HepG2 (cell line): ENCODE measurements at regions not wholly inside any gene's neighbourhood (a gene's known extent, or its start where the extent isn't known, plus 50 kb on each side); places are given as distances from the start of the nearest gene placed in this dataset.

Experiments
- ATAC-seq: fragments of 200-7000 bp; cut with Tn5 transposase; 3 replicates; pipeline ENCODE4 v1.9.1; 2020; ENCODE audit warnings: mild to moderate bottlenecking, moderate library complexity
- BruUV-seq: library from RNA; stranded (reverse); fragments of 400-500 nt; replicated peaks from 2 replicates; lab custom pipeline; 2021; lab: Mats Ljungman, UMichigan
- CTCF ChIA-PET: fragments of 300-600 bp; formaldehyde crosslinking; extraction: SDS; loops from one replicate; lab custom pipeline; 2021; ENCODE audit warnings: low total read pairs, inconsistent platforms, low intra/inter-chr PET ratio; lab: Yijun Ruan, JAX
- POLR2A ChIA-PET: fragments of 350-600 bp; sonication (Branson Sonifier 250); formaldehyde crosslinking; loops from one replicate; lab custom pipeline; 2020; ENCODE audit warnings: antibody characterized with exemption, inconsistent platforms; lab: Yijun Ruan, JAX
- DNase-seq: peaks from one replicate; pipeline ENCODE4 v3.0.0-alpha.2; 2015; ENCODE audit warnings: low spot score
- FAIRE-seq: peaks from 3 replicates; lab custom pipeline; 2011; peaks lifted over from hg19 to GRCh38; lab: Jason Lieb, UNC
- H2AFZ ChIP-seq: one replicate; pipeline ENCODE4 v1.6.1; 2011; ENCODE audit warnings: low read length, inconsistent platforms
- H3K27ac ChIP-seq: fragments of 300-600 bp; 3 replicates; pipeline ENCODE4 v1.8.0; 2011; ENCODE audit warnings: mixed run types, mild to moderate bottlenecking, mixed read lengths, low read length, inconsistent platforms; ENCODE audit not compliant: insufficient read depth; ENCODE audit errors: extremely low read length
- H3K27me3 ChIP-seq, 2 experiments: fragments of 200-600 bp in 1 of 2; 2 replicates in 1 of 2; 3 replicates in 1 of 2; pipeline versions ENCODE4 v1.6.0 to v1.8.0; 2011; ENCODE audit warnings: low read length in 2 of 2, mild to moderate bottlenecking in 2 of 2, moderate library complexity in 2 of 2, inconsistent platforms in 1 of 2; ENCODE audit not compliant: insufficient read depth in 2 of 2, control insufficient read depth in 1 of 2
- H3K36me3 ChIP-seq, 2 experiments: fragments of 200-600 bp in 1 of 2; replicated peaks in 1 of 2; 2 replicates in 1 of 2; 3 replicates in 1 of 2; pipeline versions ENCODE4 v1.5.1 to v1.8.0; 2011; ENCODE audit warnings: low read length in 2 of 2, inconsistent platforms in 1 of 2; ENCODE audit not compliant: insufficient read depth in 2 of 2, control insufficient read depth in 1 of 2
- H3K4me1 ChIP-seq: 2 replicates; pipeline ENCODE4 v1.5.1; 2012; ENCODE audit warnings: low read length, inconsistent platforms; ENCODE audit not compliant: insufficient read depth
- H3K4me2 ChIP-seq: 2 replicates; pipeline ENCODE4 v1.6.0; 2011; ENCODE audit warnings: low read depth, low read length, inconsistent platforms
- H3K4me3 ChIP-seq, 3 experiments: fragments of 200-600 bp in 1 of 3; sonication (generic), shearing (Covaris generic) in 1 of 3; replicated peaks in 1 of 3; 2 replicates each; pipeline ENCODE4 v1.5.1; 2011 to 2016; ENCODE audit warnings: low read length in 3 of 3, inconsistent platforms in 2 of 3, low read depth in 2 of 3, mild to moderate bottlenecking in 2 of 3, control low read depth in 1 of 3, mixed read lengths in 1 of 3; ENCODE audit not compliant: insufficient read depth in 1 of 3
- H3K79me2 ChIP-seq: one replicate; pipeline ENCODE4 v1.6.1; 2011; ENCODE audit warnings: low read length, inconsistent platforms; ENCODE audit not compliant: insufficient read depth
- H3K9ac ChIP-seq: 2 replicates; pipeline ENCODE4 v1.6.0; 2011; ENCODE audit warnings: mild to moderate bottlenecking, low read depth, low read length, inconsistent platforms; ENCODE audit not compliant: insufficient read depth
- H3K9me3 ChIP-seq: 2 replicates; pipeline ENCODE4 v1.5.1; 2012; ENCODE audit warnings: mild to moderate bottlenecking, low read length
- H4K20me1 ChIP-seq: 2 replicates; pipeline ENCODE4 v1.6.0; 2011; ENCODE audit warnings: inconsistent platforms, mild to moderate bottlenecking, low read length, moderate library complexity; ENCODE audit not compliant: insufficient read depth
- FOXC1 ChIP-seq: sonication (generic); formaldehyde crosslinking; IDR thresholded peaks from 2 replicates; pipeline ENCODE4 v1.8.0; 2022; ENCODE audit warnings: mild to moderate bottlenecking, missing genetic modification reagents, borderline replicate concordance
- NONO ChIP-seq, 2 experiments: fragments of 450-650 bp in 1 of 2; sonication (generic) in 1 of 2; formaldehyde crosslinking in 1 of 2; IDR thresholded peaks in 1 of 2; conservative IDR thresholded peaks in 1 of 2; 2 replicates each; pipeline versions ENCODE4 v1.6.1 to v1.8.0; 2017 to 2022; ENCODE audit warnings: mild to moderate bottlenecking in 1 of 2, missing genetic modification reagents in 1 of 2, moderate library complexity in 1 of 2
- ZNF670 ChIP-seq: sonication (generic); formaldehyde crosslinking; IDR thresholded peaks from 2 replicates; pipeline ENCODE4 v1.8.0; 2022; ENCODE audit warnings: mild to moderate bottlenecking, missing genetic modification reagents, borderline replicate concordance
- ZNF777 ChIP-seq: sonication (generic); formaldehyde crosslinking; IDR thresholded peaks from 2 replicates; pipeline ENCODE4 v1.4.0; 2020; ENCODE audit warnings: missing genetic modification reagents
- WGBS: methylation state at CpG from one replicate; pipeline ENCODE4 v1.1.6; 2017; ENCODE audit warnings: low lambda C conversion rate; 5-methylcytosine and 5-hydroxymethylcytosine counted together
- in situ Hi-C: cut with HindIII; loops from 2 replicates; pipeline ENCODE4 v1.10.0; 2017; ENCODE audit warnings: low pct_unique_long_range_greater_than_20kb; ENCODE audit not compliant: extremely low pct_ligation_motif_present
- intact Hi-C: fragments of 100-400 bp; cut with micrococcal nuclease; formaldehyde crosslinking; loops from one replicate; pipeline ENCODE4 v1.10.0; 2022; ENCODE audit not compliant: unreplicated experiment
- TF ChIP-seq, protein P1 (sequence below): sonication (generic); formaldehyde crosslinking; IDR thresholded peaks from 2 replicates; pipeline ENCODE4 v1.4.0; 2020; ENCODE audit warnings: missing genetic modification reagents, borderline replicate concordance
- TF ChIP-seq, protein P2 (sequence below): sonication (generic); formaldehyde crosslinking; IDR thresholded peaks from 2 replicates; pipeline ENCODE4 v1.5.1; 2020; ENCODE audit warnings: mild to moderate bottlenecking, missing genetic modification reagents, borderline replicate concordance

DNA sequence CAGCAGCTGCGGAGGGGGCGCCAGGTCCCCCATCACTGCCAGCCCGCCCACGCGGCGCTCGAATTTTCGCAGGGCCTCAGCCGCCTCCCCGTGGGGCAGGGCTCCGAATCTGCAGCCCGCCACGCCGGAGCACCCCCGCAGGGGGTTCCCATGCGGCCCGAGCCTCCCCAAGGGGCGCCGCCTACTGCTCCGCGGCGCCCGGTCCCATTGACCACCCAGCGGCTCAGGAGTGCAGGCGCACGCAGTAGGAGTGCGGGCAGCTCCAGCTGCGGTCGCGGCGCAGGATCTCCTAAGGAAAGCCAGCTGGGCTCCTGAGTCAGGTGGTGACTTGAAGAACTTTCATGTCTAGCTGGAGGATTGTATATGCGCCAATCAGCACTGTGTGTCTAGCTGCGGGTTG lies 155.3 kb upstream of the RREB1 start:
- Histone ChIP-seq H3K4me3 (no peak overlapping the region), H3K27me3 (no peaks in the 10 kb centered on the region), H3K9ac (no peak overlapping the region), H4K20me1 (no peaks in the 10 kb centered on the region), H2AFZ (no peak overlapping the region), H3K27ac (no peak overlapping the region), H3K79me2 (no peaks in the 10 kb centered on the region), H3K9me3 (peaks cover 6% of the 10 kb centered on the region), H3K4me2 (no peak overlapping the region), H3K4me1 (peaks cover 17% of the 10 kb centered on the region), H3K36me3 (no peaks in the 10 kb centered on the region)
- FAIRE-seq (no peak), DNase-seq (no peak), ATAC-seq (no peak)
- no TSS peak for BruUV-seq
- in situ Hi-C loops, result no loop called here
- TF ChIP-seq FOXC1 (CRISPR knock-in tag), result no peak
- TF ChIP-seq ZNF670 (CRISPR knock-in tag), result no peak
- TF ChIP-seq, protein P1, sequence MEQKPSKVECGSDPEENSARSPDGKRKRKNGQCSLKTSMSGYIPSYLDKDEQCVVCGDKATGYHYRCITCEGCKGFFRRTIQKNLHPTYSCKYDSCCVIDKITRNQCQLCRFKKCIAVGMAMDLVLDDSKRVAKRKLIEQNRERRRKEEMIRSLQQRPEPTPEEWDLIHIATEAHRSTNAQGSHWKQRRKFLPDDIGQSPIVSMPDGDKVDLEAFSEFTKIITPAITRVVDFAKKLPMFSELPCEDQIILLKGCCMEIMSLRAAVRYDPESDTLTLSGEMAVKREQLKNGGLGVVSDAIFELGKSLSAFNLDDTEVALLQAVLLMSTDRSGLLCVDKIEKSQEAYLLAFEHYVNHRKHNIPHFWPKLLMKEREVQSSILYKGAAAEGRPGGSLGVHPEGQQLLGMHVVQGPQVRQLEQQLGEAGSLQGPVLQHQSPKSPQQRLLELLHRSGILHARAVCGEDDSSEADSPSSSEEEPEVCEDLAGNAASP (CRISPR knock-in tag), result no peak
- no peak for TF ChIP-seq NONO (IDR thresholded peaks at IDR 0.05)
- no peak for TF ChIP-seq NONO (CRISPR knock-in tag; conservative IDR thresholded peaks at IDR 0.05)
- no peak for TF ChIP-seq ZNF777 (CRISPR knock-in tag)
- TF ChIP-seq, protein P2, sequence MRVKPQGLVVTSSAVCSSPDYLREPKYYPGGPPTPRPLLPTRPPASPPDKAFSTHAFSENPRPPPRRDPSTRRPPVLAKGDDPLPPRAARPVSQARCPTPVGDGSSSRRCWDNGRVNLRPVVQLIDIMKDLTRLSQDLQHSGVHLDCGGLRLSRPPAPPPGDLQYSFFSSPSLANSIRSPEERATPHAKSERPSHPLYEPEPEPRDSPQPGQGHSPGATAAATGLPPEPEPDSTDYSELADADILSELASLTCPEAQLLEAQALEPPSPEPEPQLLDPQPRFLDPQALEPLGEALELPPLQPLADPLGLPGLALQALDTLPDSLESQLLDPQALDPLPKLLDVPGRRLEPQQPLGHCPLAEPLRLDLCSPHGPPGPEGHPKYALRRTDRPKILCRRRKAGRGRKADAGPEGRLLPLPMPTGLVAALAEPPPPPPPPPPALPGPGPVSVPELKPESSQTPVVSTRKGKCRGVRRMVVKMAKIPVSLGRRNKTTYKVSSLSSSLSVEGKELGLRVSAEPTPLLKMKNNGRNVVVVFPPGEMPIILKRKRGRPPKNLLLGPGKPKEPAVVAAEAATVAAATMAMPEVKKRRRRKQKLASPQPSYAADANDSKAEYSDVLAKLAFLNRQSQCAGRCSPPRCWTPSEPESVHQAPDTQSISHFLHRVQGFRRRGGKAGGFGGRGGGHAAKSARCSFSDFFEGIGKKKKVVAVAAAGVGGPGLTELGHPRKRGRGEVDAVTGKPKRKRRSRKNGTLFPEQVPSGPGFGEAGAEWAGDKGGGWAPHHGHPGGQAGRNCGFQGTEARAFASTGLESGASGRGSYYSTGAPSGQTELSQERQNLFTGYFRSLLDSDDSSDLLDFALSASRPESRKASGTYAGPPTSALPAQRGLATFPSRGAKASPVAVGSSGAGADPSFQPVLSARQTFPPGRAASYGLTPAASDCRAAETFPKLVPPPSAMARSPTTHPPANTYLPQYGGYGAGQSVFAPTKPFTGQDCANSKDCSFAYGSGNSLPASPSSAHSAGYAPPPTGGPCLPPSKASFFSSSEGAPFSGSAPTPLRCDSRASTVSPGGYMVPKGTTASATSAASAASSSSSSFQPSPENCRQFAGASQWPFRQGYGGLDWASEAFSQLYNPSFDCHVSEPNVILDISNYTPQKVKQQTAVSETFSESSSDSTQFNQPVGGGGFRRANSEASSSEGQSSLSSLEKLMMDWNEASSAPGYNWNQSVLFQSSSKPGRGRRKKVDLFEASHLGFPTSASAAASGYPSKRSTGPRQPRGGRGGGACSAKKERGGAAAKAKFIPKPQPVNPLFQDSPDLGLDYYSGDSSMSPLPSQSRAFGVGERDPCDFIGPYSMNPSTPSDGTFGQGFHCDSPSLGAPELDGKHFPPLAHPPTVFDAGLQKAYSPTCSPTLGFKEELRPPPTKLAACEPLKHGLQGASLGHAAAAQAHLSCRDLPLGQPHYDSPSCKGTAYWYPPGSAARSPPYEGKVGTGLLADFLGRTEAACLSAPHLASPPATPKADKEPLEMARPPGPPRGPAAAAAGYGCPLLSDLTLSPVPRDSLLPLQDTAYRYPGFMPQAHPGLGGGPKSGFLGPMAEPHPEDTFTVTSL, result no peak
- ChIA-PET CTCF (no interaction called here), POLR2A (no interaction called here)
- WGBS, result 89% methylated on average over 33 of the region's 33 CpGs
- intact Hi-C loops, result no loop called here
